Endothelial cell of umbilical vein (primary cell): ENCODE measurements at regions not wholly inside any gene's neighbourhood (a gene's known extent, or its start where the extent isn't known, plus 50 kb on each side); places are given as distances from the start of the nearest gene placed in this dataset.

Source experiments
- BruUV-seq: library from RNA; stranded (reverse); fragments of 400-500 nt; replicated peaks from 2 replicates; lab custom pipeline; 2021; lab: Mats Ljungman, UMichigan
- CTCF ChIA-PET: fragments of 300-600, 350-600 bp; sonication (Branson Sonifier 250); formaldehyde crosslinking; loops from one replicate; lab custom pipeline; 2021; ENCODE audit warnings: antibody characterized with exemption, inconsistent platforms; lab: Charles Lee
- POLR2A ChIA-PET: fragments of 300-600, 350-600 bp; sonication (Branson Sonifier 250); formaldehyde crosslinking; loops from one replicate; lab custom pipeline; 2021; ENCODE audit warnings: antibody characterized with exemption, inconsistent platforms; lab: Charles Lee
- DNase-seq: peaks from one replicate; pipeline ENCODE4 v3.0.0-alpha.2; 2011; ENCODE audit warnings: low read depth, low spot score
- FAIRE-seq: peaks from 2 replicates; lab custom pipeline; 2011; peaks lifted over from hg19 to GRCh38; lab: Jason Lieb, UNC
- H2AFZ ChIP-seq: 2 replicates; pipeline ENCODE4 v1.6.0; 2012; ENCODE audit warnings: low read depth, low read length, control low read depth, inconsistent platforms
- H3K27ac ChIP-seq: 2 replicates; pipeline ENCODE4 v1.5.1; 2011; ENCODE audit warnings: low read depth, mild to moderate bottlenecking, control low read depth, low read length, moderate library complexity; ENCODE audit not compliant: insufficient read depth
- H3K27me3 ChIP-seq, 2 experiments: 2 replicates each; pipeline versions ENCODE4 v1.6.0 to v1.6.1; 2011; ENCODE audit warnings: low read length in 2 of 2, mixed read lengths in 1 of 2; ENCODE audit not compliant: control insufficient read depth in 2 of 2, insufficient read depth in 2 of 2
- H3K36me3 ChIP-seq, 2 experiments: 2 replicates in 1 of 2; 3 replicates in 1 of 2; pipeline ENCODE4 v1.5.1; 2011; ENCODE audit warnings: low read length in 2 of 2, mild to moderate bottlenecking in 1 of 2, moderate library complexity in 1 of 2; ENCODE audit not compliant: control insufficient read depth in 2 of 2, insufficient read depth in 2 of 2; ENCODE audit errors: extremely low read depth in 1 of 2
- H3K4me1 ChIP-seq: 3 replicates; pipeline ENCODE4 v1.5.1; 2011; ENCODE audit warnings: mild to moderate bottlenecking, low read length; ENCODE audit not compliant: control insufficient read depth, insufficient read depth; ENCODE audit errors: extremely low read depth
- H3K4me2 ChIP-seq: 2 replicates; pipeline ENCODE4 v1.6.1; 2011; ENCODE audit warnings: low read length, control low read depth, mixed read lengths; ENCODE audit not compliant: insufficient read depth
- H3K4me3 ChIP-seq, 3 experiments: fragments of 200-600 bp in 1 of 3; sonication (generic), shearing (Covaris generic) in 1 of 3; replicated peaks in 1 of 3; 2 replicates each; pipeline ENCODE4 v1.5.1; 2011 to 2016; ENCODE audit warnings: control low read depth in 3 of 3, low read length in 3 of 3, mild to moderate bottlenecking in 2 of 3, inconsistent platforms in 1 of 3, low read depth in 1 of 3, moderate library complexity in 1 of 3; ENCODE audit not compliant: insufficient read depth in 1 of 3
- H3K79me2 ChIP-seq: 2 replicates; pipeline ENCODE4 v1.6.0; 2012; ENCODE audit warnings: low read length, inconsistent platforms; ENCODE audit not compliant: control insufficient read depth, insufficient read depth
- H3K9ac ChIP-seq: replicated peaks from 2 replicates; pipeline ENCODE3; 2011; ENCODE audit warnings: low read length, control low read depth; ENCODE audit not compliant: insufficient read depth; ENCODE audit errors: extremely low read depth
- H3K9me1 ChIP-seq: replicated peaks from 3 replicates; pipeline ENCODE4 v1.6.0; 2011; ENCODE audit warnings: mild to moderate bottlenecking, low read length; ENCODE audit not compliant: control insufficient read depth, insufficient read depth; ENCODE audit errors: extremely low read depth
- H3K9me3 ChIP-seq: replicated peaks from 2 replicates; pipeline ENCODE4 v1.5.1; 2012; ENCODE audit warnings: low read length, inconsistent platforms; ENCODE audit not compliant: control insufficient read depth, insufficient read depth
- H4K20me1 ChIP-seq: replicated peaks from 2 replicates; pipeline ENCODE3; 2011; ENCODE audit warnings: mild to moderate bottlenecking, low read length; ENCODE audit not compliant: control insufficient read depth, insufficient read depth; ENCODE audit errors: extremely low read depth
- EZH2 ChIP-seq: IDR thresholded peaks from 2 replicates; pipeline ENCODE4 v1.6.1; 2012; ENCODE audit warnings: borderline replicate concordance, low read depth, mild to moderate bottlenecking, moderate library complexity, low read length, inconsistent platforms; ENCODE audit not compliant: severe bottlenecking
- FOS ChIP-seq: IDR thresholded peaks from 2 replicates; pipeline ENCODE4 v1.6.1; 2011; ENCODE audit warnings: mild to moderate bottlenecking, low read length, moderate library complexity, borderline replicate concordance; ENCODE audit not compliant: insufficient read depth
- GATA2 ChIP-seq: IDR thresholded peaks from 2 replicates; pipeline ENCODE4 v1.7.0; 2011; ENCODE audit warnings: low read depth, mild to moderate bottlenecking, moderate library complexity, mixed read lengths, low read length; ENCODE audit not compliant: insufficient read length, insufficient read depth
- JUN ChIP-seq: IDR thresholded peaks from 2 replicates; pipeline ENCODE4 v1.6.1; 2011; ENCODE audit warnings: borderline replicate concordance, low read depth; ENCODE audit not compliant: insufficient read length, insufficient read depth
- MYC ChIP-seq: IDR thresholded peaks from one replicate; pipeline ENCODE4 v1.6.1; 2011; ENCODE audit warnings: mild to moderate bottlenecking, low read depth, low read length
- POLR2A ChIP-seq: IDR thresholded peaks from 2 replicates; pipeline ENCODE4 v1.6.1; 2012; ENCODE audit warnings: low read depth, mild to moderate bottlenecking, control low read depth, low read length
- POLR2AphosphoS5 ChIP-seq: IDR thresholded peaks from 2 replicates; pipeline ENCODE4 v1.6.1; 2012; ENCODE audit warnings: low read depth, mild to moderate bottlenecking, control low read depth, low read length, moderate library complexity; ENCODE audit not compliant: insufficient read depth
- dilution Hi-C: fragments of 300-500 bp; cut with MboI; formaldehyde crosslinking; loops from one replicate; pipeline ENCODE4 v1.15.0; 2019; ENCODE audit warnings: low sequenced_read_pairs; ENCODE audit not compliant: extremely low pct_ligation_motif_present
- intact Hi-C: fragments of 100-400 bp; cut with micrococcal nuclease; formaldehyde crosslinking; loops from one replicate; pipeline ENCODE4 v1.10.0; 2022
- TF ChIP-seq, protein P1 (sequence below): IDR thresholded peaks from 2 replicates; pipeline ENCODE4 v1.6.1; 2011; ENCODE audit not compliant: insufficient read depth, insufficient read length
- TF ChIP-seq, protein P2 (sequence below), 2 donors: IDR thresholded peaks; 1 replicate in 1 of 2; 2 replicates in 1 of 2; pipeline ENCODE4 v1.5.1; 2011; ENCODE audit warnings: low read length in 2 of 2, mild to moderate bottlenecking in 2 of 2, moderate library complexity in 2 of 2, control low read depth in 1 of 2, inconsistent platforms in 1 of 2, low read depth in 1 of 2; ENCODE audit not compliant: insufficient read depth in 1 of 2; ENCODE audit errors: extremely low read depth in 1 of 2

DNA sequence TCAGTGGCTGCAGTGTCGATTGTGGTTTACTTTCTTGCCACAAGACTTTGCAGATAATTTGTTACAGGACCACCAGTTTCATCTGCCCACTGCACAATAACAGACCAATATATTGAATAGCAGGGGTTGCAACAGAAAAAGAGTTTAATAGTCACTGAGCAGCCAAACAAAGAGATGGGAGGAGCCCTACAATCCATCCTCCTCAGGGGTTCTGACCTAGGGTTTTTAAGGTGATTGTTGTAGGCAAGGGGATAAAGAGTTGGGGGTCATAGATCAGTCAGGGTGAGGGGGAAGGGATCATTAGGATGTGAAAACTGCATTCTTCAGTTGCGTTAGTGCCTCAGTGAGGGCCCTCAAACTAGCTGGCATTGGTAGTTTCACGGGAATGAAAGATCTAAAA, 110.7 kb upstream of the OLFM3 start:
- no peaks in the 10 kb centered on the region for H3K79me2 ChIP-seq
- TF ChIP-seq EZH2 (no peak), POLR2AphosphoS5 (no peak), FOS (no peak), GATA2 (no peak), POLR2A (no peak), JUN (no peak), MYC (no peak)
- TF ChIP-seq, protein P1, sequence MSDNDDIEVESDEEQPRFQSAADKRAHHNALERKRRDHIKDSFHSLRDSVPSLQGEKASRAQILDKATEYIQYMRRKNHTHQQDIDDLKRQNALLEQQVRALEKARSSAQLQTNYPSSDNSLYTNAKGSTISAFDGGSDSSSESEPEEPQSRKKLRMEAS: no peak
- TF ChIP-seq, protein P2, sequence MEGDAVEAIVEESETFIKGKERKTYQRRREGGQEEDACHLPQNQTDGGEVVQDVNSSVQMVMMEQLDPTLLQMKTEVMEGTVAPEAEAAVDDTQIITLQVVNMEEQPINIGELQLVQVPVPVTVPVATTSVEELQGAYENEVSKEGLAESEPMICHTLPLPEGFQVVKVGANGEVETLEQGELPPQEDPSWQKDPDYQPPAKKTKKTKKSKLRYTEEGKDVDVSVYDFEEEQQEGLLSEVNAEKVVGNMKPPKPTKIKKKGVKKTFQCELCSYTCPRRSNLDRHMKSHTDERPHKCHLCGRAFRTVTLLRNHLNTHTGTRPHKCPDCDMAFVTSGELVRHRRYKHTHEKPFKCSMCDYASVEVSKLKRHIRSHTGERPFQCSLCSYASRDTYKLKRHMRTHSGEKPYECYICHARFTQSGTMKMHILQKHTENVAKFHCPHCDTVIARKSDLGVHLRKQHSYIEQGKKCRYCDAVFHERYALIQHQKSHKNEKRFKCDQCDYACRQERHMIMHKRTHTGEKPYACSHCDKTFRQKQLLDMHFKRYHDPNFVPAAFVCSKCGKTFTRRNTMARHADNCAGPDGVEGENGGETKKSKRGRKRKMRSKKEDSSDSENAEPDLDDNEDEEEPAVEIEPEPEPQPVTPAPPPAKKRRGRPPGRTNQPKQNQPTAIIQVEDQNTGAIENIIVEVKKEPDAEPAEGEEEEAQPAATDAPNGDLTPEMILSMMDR (IDR thresholded peaks at IDR 0.05; ENCODE audit: extremely low read depth in 1 of 2, insufficient read depth in 1 of 2, low read depth in 1 of 2, low read length in 2 of 2): no peak
- intact Hi-C loops: no loop called here
- no peaks in the 10 kb centered on the region for H3K9me1 ChIP-seq
- H3K27me3 ChIP-seq: no peaks in the 10 kb centered on the region
- H3K27ac ChIP-seq: no peak overlapping the region
- no peaks in the 10 kb centered on the region for H3K4me1 ChIP-seq
- no peaks in the 10 kb centered on the region for H4K20me1 ChIP-seq
- no peak overlapping the region for H2AFZ ChIP-seq
- dilution Hi-C loops: no loop called here
- no peaks in the 10 kb centered on the region for H3K9me3 ChIP-seq
- H3K4me2 ChIP-seq: no peak overlapping the region
- DNase-seq (no peak), FAIRE-seq (no peak)
- no peaks in the 10 kb centered on the region for H3K36me3 ChIP-seq
- POLR2A ChIA-PET: no interaction called here
- no peak overlapping the region for H3K9ac ChIP-seq
- CTCF ChIA-PET: no interaction called here
- BruUV-seq: no TSS peak
- no peak overlapping the region for H3K4me3 ChIP-seq
